ENCODE measurements at regions not wholly inside any gene's neighbourhood (a gene's known extent, or its start where the extent isn't known, plus 50 kb on each side); places are given as distances from the start of the nearest gene placed in this dataset.
A peak's percentile ranks its signal among the peaks of the same experiment; 100 is the strongest.

GRCh38 chr18:11553098-11553940 is 56.1 kb upstream of the SLC35G4 start:
- no peaks in the 10 kb centered on the region for H3K9me3 ChIP-seq
- H3K27ac ChIP-seq, result no peak overlapping the region
- peak; percentile 77 to 89 for TF ChIP-seq CTCF (IDR thresholded peaks at IDR 0.05)
- no peak for DNase-seq
- H3K4me1 ChIP-seq, result no peaks in the 10 kb centered on the region
- peaks cover 0 to 3% of the 10 kb centered on the region in 2 donors for H3K27me3 ChIP-seq
- no peaks in the 10 kb centered on the region for H3K36me3 ChIP-seq
- intact Hi-C loops (cut with DNase I; ENCODE audit: low total_unique reads), result loop anchor here (2.0 kb wide), 1 partner anchor 701 kb away; no protein-coding TSS in a partner anchor
- no peak overlapping the region for H3K4me3 ChIP-seq

- H3K9me3 ChIP-seq, result peaks cover 0 to 12% (median 11%) of the 10 kb centered on the region in 3 donors
- intact Hi-C loops (cut with DNase I; ENCODE audit: low total_unique reads), result no loop called here
- H3K27me3 ChIP-seq, result peaks cover 0 to 3% of the 10 kb centered on the region in 2 donors
- TF ChIP-seq CTCF (IDR thresholded peaks at IDR 0.05), result no peak
- H3K4me3 ChIP-seq, result no peak overlapping the region
- no peaks in the 10 kb centered on the region for H3K36me3 ChIP-seq
- no peaks in the 10 kb centered on the region for H3K4me1 ChIP-seq
- no peak overlapping the region for H3K27ac ChIP-seq
- DNase-seq, result no peak
These were observed 60.4 kb upstream of the SLC35G4 start for GRCh38 chr18:11548916-11549551.

GRCh38 chr18:11548396-11548795 is 61.0 kb upstream of the SLC35G4 start:
- Histone ChIP-seq H3K9me3 (peaks cover 0 to 19% (median 12%) of the 10 kb centered on the region in 3 donors), H3K4me1 (no peaks in the 10 kb centered on the region), H3K4me3 (no peak overlapping the region), H3K27me3 (no peaks in the 10 kb centered on the region), H3K27ac (no peak overlapping the region), H3K36me3 (no peaks in the 10 kb centered on the region)
- DNase-seq, result no peak
- intact Hi-C loops (cut with DNase I; ENCODE audit: low total_unique reads), result no loop called here
- no peak for TF ChIP-seq CTCF (IDR thresholded peaks at IDR 0.05)

- no peaks in the 10 kb centered on the region for H3K4me1 ChIP-seq
- H3K4me3 ChIP-seq, result no peak overlapping the region
These were observed 65.2 kb upstream of the SLC35G4 start for GRCh38 chr18:11544060-11544633.

GRCh38 chr18:11541179-11541578 is 68.2 kb upstream of the SLC35G4 start:
- no peaks in the 10 kb centered on the region for H3K36me3 ChIP-seq
- TF ChIP-seq CTCF (IDR thresholded peaks at IDR 0.05), result no peak
- H3K27me3 ChIP-seq, result no peaks in the 10 kb centered on the region
- no peak for DNase-seq
- H3K27ac ChIP-seq, result no peak overlapping the region
- H3K4me3 ChIP-seq, result no peak overlapping the region
- H3K9me3 ChIP-seq, result peaks cover 0 to 22% (median 12%) of the 10 kb centered on the region in 3 donors
- intact Hi-C loops (cut with DNase I; ENCODE audit: low total_unique reads), result no loop called here
- H3K4me1 ChIP-seq, result no peaks in the 10 kb centered on the region

More at GRCh38 chr18:11544060-11544633, 65.2 kb upstream of the SLC35G4 start:
- Histone ChIP-seq H3K9me3 (peaks cover 0 to 22% (median 12%) of the 10 kb centered on the region in 3 donors), H3K27ac (no peak overlapping the region), H3K36me3 (no peaks in the 10 kb centered on the region), H3K27me3 (no peaks in the 10 kb centered on the region)
- no peak for TF ChIP-seq CTCF (IDR thresholded peaks at IDR 0.05)
- no peak for DNase-seq
- intact Hi-C loops (cut with DNase I; ENCODE audit: low total_unique reads), result no loop called here

Measured in tibial artery (tissue), 4 donors.